SIG-M5 treated with dmso at 0.1 percent for 504 hours (cell line): ENCODE measurements at regions not wholly inside any gene's neighbourhood (a gene's known extent, or its start where the extent isn't known, plus 50 kb on each side); places are given as distances from the start of the nearest gene placed in this dataset.
"Not testable (repeated sequence)": the region's sequence is repeated elsewhere in the genome, so short reads cannot be mapped to it uniquely, and the experiment has no call there.

Source experiments
- DNase-seq: peaks from one replicate; lab custom pipeline; 2025; ENCODE audit not compliant: unreplicated experiment; lab: John Stamatoyannopoulos, UW

DNA sequence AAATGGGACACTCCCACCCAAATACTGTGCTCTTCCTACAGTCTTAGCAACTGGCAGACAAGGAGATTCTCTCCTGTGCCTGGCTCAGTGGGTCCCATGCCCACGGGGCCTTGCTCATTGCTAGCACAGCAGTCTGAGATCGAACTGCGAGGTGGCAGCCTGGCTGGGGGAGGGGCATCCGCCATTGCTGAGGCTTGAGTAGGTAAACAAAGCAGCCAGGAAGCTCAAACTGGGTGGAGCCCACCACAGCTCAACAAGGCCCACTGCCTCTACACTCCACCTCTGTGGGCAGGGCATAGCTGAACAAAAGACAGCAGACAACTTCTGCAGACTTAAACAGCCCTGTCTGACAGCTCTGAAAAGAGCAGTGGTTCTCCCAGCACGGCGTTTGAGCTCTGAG, 174.8 kb downstream of the COL12A1 start:
- DNase-seq: not testable (repeated sequence)

DNA sequence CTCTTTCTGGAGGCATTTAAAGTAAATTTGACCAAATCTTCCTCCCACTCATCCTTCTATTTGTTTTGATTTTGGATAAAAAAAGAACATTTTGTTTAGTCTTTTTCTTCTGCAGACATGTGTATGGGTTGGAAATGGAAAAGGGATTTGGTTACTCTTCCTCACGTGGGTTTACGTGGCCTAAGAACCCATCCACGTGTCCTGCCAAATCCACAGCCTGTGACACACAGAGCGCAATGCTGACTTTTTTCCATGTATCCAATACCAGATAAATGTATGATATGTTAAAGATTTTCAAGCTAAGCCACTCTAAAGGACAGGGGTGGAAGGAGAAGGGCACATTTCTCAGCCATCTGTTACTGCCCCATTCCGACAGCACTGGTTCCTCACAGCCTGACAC, 176.5 kb downstream of the COL12A1 start:
- no peak for DNase-seq

GRCh38 chr6:75025371-75025770, 180.5 kb downstream of the COL12A1 start:
- no peak for DNase-seq

GRCh38 chr6:75024828-75025227, 181.0 kb downstream of the COL12A1 start:
- DNase-seq: no peak

GRCh38 chr6:75023634-75024033, 182.2 kb downstream of the COL12A1 start:
- no peak for DNase-seq

GRCh38 chr6:75020971-75021370, 184.9 kb downstream of the COL12A1 start:
- DNase-seq: no peak

DNA sequence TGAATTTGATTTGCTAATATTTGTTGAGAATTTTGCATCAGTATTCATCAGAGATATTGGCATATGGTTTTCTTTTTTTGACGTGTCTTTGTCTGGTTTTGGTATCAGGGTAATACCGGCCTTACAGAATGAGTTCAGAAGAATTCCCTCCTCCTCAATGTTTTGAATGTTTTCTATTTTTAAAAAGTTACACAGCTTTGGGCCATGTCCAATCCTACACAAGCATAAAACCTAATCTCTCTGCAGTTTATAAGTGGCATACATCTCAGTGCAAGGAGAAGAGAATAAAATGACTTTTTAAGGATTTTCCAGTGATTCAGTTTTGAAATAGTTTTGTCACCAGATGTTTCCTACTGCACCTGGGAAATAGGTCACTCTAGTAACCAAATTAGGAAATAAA, 185.5 kb downstream of the COL12A1 start:
- no peak for DNase-seq

- no peak for DNase-seq
Observed at GRCh38 chr6:75012018-75012417, 193.8 kb downstream of the COL12A1 start.

- not testable (repeated sequence) for DNase-seq
Observed at GRCh38 chr6:75003984-75004383, 201.9 kb downstream of the COL12A1 start.

- DNase-seq: no peak
Observed at GRCh38 chr6:74997646-74998045, 208.2 kb downstream of the COL12A1 start.

DNA sequence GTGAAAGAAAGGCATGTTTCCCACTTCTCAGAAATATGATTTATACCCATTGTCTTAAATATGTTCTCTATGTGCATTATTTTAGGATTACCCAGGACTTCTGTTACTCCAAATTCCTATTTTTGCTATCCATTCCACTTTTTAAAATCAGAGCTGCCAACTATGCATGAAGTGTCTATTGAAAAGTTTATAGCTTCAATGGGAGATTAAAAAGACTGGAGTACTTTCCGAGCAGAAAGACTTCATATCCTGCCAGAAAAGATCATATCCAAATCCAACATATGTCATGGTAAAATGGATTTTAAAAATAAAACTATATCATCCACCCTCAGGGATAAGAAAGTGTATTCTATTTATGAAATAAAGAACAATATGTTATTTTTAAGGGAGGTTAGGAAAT, 212.7 kb downstream of the COL12A1 start:
- DNase-seq: no peak

DNA sequence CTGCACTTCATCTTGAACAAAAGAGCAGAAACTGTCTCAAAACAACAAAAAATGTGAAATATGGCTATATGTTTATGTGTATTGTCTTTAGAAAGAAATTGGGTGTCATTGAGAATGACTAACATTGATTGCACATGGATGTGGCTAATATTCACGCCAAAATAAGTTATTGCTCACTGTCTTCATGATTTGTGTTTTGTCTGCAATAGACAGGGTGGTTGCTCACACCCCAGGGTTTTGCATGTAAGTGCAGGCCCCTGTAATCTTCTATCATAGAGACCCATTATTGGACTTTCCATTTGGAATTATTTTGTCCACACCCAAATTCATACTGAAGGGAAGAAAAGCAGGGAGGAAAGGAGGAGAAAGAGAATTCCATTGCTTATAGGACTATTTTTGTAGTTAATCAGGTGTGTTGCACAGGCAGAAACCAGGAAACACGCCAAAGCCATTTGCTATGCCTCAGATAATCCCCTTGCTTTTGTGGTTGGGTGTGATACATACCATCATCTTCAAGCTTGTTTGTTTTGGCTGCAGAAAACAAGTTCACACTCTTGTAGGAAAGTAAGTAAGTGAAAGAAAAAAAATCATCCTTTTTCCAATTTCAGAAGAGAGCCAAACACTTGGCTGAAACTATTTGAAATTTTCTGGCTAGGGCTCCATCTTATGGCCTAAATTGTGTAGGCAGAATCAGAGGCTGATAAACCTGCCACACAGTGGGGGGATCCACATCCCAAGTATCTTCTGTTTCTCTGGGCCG, 214.1 kb downstream of the COL12A1 start:
- no peak for DNase-seq

DNA sequence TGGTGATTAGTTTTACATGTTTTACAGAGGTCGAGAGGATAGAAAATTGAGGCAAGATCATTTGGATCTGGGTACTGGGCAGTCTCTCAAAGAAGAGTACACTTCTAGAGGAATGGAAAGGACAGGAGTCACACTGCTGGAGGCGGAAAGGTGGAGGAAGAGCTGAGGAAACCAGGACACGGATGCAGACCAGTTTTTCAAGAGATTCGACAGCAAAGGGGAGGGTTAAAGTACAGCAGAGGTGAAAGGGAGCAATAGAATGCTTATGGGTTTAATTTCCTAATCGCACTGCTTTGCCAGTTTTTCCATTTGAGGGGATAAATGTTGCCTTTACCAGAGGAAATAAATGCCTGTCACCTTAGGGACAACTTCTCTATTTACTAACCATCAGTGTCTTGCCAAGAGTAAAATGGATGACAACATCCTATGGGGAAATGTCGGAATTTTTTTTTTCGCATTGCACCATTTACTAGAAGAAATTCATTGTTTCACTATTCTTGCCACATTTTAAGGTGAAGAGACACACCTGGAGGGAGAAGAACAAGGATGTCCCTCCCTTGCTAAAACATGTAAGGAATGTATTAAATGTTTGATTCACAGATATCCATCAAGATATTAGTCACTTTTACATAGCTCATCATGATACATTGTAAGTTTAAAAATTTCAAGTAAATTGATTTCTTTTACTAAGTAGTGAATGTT, 226.6 kb downstream of the COL12A1 start:
- DNase-seq: no peak

GRCh38 chr6:74976701-74977100, 229.2 kb downstream of the COL12A1 start:
- DNase-seq: no peak

GRCh38 chr6:74976026-74976425, 229.8 kb downstream of the COL12A1 start:
- DNase-seq: no peak

DNA sequence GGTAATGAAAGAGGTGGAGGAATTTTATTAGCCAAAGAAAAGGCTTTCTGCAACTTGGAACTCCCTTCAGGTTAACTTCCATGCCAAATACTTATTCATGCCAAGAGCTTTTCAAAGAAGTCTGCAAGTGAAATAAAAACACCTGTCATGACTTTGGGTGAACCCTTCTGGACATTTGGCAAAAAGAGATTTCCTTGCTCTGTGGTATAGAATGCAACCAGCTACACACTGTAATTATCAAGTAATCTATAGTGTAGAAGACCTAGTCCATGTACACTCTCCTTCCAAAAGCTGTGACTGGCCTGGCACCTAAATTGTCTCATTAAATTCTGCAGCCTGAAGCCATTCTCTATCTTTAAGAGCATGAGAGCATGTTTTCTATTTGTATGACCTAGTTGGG, 232.3 kb downstream of the COL12A1 start:
- DNase-seq: no peak

DNA sequence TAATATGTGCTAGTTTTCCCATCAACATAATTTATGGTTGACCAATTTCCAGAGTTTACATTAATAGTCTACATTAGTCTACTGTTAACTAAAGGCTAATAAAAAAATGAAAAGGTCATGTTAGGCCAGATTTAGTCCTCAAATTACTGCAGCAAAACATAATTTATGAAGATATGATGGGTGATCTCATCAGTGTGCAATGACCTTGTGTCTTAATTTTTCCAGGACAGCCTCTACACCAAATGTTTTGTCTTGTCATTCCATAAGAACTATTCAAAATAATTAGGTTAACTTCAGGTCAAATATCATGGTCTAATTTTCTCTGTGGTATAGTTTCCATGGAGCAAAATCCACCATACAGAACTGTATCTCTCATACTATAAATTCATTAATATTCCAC, 234.2 kb downstream of the COL12A1 start:
- no peak for DNase-seq

- no peak for DNase-seq
Observed at GRCh38 chr6:74969591-74970267, 236.1 kb downstream of the COL12A1 start.

DNA sequence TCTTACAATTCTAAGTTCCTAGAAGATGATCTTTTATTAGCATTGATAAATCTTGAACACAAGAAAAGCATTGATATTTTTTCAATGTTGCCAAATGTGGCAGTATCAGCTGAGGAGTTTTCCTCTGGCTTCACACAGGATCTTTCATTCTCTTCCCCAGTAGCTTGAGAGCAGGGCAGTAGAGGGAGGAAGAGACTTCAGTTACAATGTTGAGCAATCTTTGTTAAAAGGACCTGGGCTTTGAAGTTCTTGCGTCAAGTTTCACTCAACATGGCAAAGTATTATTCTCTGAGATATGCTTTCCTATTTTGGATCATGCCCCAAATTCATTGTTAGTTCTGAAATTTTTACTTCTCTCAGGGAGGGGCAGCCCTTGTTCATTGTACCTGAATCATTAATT, 238.0 kb downstream of the COL12A1 start:
- no peak for DNase-seq

- no peak for DNase-seq
Observed at GRCh38 chr6:74966712-74967111, 239.1 kb downstream of the COL12A1 start.

GRCh38 chr6:74964871-74965441, 240.9 kb downstream of the COL12A1 start:
- no peak for DNase-seq
